ENCODE measurements at regions not wholly inside any gene's neighbourhood (a gene's known extent, or its start where the extent isn't known, plus 50 kb on each side); places are given as distances from the start of the nearest gene placed in this dataset.

DNA sequence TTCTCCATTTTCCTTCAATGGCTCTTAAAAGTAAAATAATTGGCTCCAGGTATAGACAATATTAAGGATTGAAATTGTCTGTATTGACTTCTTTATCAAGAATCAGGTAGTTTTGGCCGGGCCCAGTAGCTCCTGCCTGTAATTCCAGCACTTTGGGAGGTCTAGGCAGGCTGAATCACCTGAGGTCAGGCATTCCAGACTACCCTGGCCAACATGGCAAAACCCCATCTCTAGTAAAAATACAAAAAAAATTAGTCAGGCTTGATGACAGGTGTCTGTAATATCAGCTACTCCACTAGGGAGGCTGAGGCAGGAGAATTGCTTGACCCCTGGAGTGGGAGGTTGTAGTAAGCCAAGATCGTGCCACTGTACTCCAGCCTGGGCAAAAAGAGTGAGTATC, 1008.5 kb upstream of the EEF2KMT start:
- TF ChIP-seq, protein P1, sequence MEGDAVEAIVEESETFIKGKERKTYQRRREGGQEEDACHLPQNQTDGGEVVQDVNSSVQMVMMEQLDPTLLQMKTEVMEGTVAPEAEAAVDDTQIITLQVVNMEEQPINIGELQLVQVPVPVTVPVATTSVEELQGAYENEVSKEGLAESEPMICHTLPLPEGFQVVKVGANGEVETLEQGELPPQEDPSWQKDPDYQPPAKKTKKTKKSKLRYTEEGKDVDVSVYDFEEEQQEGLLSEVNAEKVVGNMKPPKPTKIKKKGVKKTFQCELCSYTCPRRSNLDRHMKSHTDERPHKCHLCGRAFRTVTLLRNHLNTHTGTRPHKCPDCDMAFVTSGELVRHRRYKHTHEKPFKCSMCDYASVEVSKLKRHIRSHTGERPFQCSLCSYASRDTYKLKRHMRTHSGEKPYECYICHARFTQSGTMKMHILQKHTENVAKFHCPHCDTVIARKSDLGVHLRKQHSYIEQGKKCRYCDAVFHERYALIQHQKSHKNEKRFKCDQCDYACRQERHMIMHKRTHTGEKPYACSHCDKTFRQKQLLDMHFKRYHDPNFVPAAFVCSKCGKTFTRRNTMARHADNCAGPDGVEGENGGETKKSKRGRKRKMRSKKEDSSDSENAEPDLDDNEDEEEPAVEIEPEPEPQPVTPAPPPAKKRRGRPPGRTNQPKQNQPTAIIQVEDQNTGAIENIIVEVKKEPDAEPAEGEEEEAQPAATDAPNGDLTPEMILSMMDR (IDR thresholded peaks at IDR 0.05) = no peak
- no peak for TF ChIP-seq POLR2A (IDR thresholded peaks at IDR 0.05)
